Upper lobe of left lung (tissue), 4 donors: ENCODE measurements at regions not wholly inside any gene's neighbourhood (a gene's known extent, or its start where the extent isn't known, plus 50 kb on each side); places are given as distances from the start of the nearest gene placed in this dataset.

Experiments used
- CTCF ChIP-seq, 6 experiments: fragments of 450-650 bp in 4 of 6; fragments of 200-600 bp in 2 of 6; sonication (generic) in 2 of 6; IDR thresholded peaks; one replicate each; pipeline ENCODE4 v1.5.1; 2016 to 2019; ENCODE audit warnings: antibody characterized with exemption in 6 of 6
- POLR2A ChIP-seq, 4 donors: fragments of 450-650 bp; IDR thresholded peaks; one replicate each; pipeline ENCODE4 v1.5.1; 2016 to 2017; ENCODE audit warnings: antibody characterized with exemption in 4 of 4, mild to moderate bottlenecking in 2 of 4
- POLR2AphosphoS5 ChIP-seq, 2 donors: sonication (generic); formaldehyde crosslinking; IDR thresholded peaks; one replicate each; pipeline ENCODE4 v1.5.1; 2017; ENCODE audit warnings: antibody characterized with exemption in 2 of 2

GRCh38 chr9:110041452-110041851 lies 166.5 kb downstream of the C9orf152 start:
- no peak for TF ChIP-seq CTCF (IDR thresholded peaks at IDR 0.05)
- no peak for TF ChIP-seq POLR2AphosphoS5 (IDR thresholded peaks at IDR 0.05)
- TF ChIP-seq POLR2A (IDR thresholded peaks at IDR 0.05): no peak
